H1 (cell line): ENCODE measurements at regions not wholly inside any gene's neighbourhood (a gene's known extent, or its start where the extent isn't known, plus 50 kb on each side); places are given as distances from the start of the nearest gene placed in this dataset.

Experiments
- BRCA1 ChIP-seq: IDR thresholded peaks from 2 replicates; pipeline ENCODE4 v1.6.1; 2012; ENCODE audit warnings: low read depth, low read length, improper control_type of control experiment
- EGR1 ChIP-seq: IDR thresholded peaks from 2 replicates; pipeline ENCODE4 v1.6.1; 2011; ENCODE audit warnings: low read depth, low read length, borderline replicate concordance
- HDAC2 ChIP-seq, 2 experiments: fragments of 300-600 bp in 1 of 2; sonication (generic) in 1 of 2; IDR thresholded peaks; 2 replicates each; pipeline ENCODE4 v1.6.1; 2011 to 2012; ENCODE audit warnings: low read depth in 2 of 2, low read length in 2 of 2, mild to moderate bottlenecking in 2 of 2, moderate library complexity in 2 of 2, borderline replicate concordance in 1 of 2, inconsistent platforms in 1 of 2
- KDM4A ChIP-seq: IDR thresholded peaks from one replicate; pipeline ENCODE4 v1.7.1; 2012; ENCODE audit warnings: low read depth, mild to moderate bottlenecking, moderate library complexity, low read length, inconsistent platforms; ENCODE audit not compliant: severe bottlenecking
- PHF8 ChIP-seq: fragments of 200-600 bp; sonication (generic); conservative IDR thresholded peaks from 2 replicates; pipeline ENCODE4 v1.7.1; 2012; ENCODE audit warnings: low read depth, mild to moderate bottlenecking, inconsistent platforms, low read length, moderate library complexity
- RBBP5 ChIP-seq: IDR thresholded peaks from 2 replicates; pipeline ENCODE4 v1.7.1; 2012; ENCODE audit warnings: low read depth, mild to moderate bottlenecking, inconsistent platforms, low read length, moderate library complexity, borderline replicate concordance
- RNF2 ChIP-seq: fragments of 200-900, 300-1000 bp; sonication (generic); IDR thresholded peaks from 2 replicates; pipeline ENCODE4 v1.7.1; 2016; ENCODE audit warnings: borderline replicate concordance, low read depth, mild to moderate bottlenecking, antibody characterized with exemption, low read length; ENCODE audit not compliant: poor library complexity, severe bottlenecking; ENCODE audit errors: missing control alignments
- SAP30 ChIP-seq: fragments of 300-600 bp; sonication (generic); IDR thresholded peaks from 2 replicates; pipeline ENCODE4 v1.7.1; 2012; ENCODE audit warnings: low read length, moderate library complexity, mild to moderate bottlenecking, inconsistent platforms; ENCODE audit not compliant: insufficient read depth, insufficient replicate concordance
- TCF12 ChIP-seq: IDR thresholded peaks from 2 replicates; pipeline ENCODE4 v1.6.1; 2011; ENCODE audit warnings: low read depth, mild to moderate bottlenecking, low read length
- TF ChIP-seq, protein P1 (sequence below): fragments of 300-600 bp; sonication (generic); IDR thresholded peaks from 2 replicates; pipeline ENCODE4 v1.7.1; 2012; ENCODE audit warnings: low read length, moderate library complexity, mild to moderate bottlenecking, inconsistent platforms; ENCODE audit not compliant: insufficient replicate concordance

DNA sequence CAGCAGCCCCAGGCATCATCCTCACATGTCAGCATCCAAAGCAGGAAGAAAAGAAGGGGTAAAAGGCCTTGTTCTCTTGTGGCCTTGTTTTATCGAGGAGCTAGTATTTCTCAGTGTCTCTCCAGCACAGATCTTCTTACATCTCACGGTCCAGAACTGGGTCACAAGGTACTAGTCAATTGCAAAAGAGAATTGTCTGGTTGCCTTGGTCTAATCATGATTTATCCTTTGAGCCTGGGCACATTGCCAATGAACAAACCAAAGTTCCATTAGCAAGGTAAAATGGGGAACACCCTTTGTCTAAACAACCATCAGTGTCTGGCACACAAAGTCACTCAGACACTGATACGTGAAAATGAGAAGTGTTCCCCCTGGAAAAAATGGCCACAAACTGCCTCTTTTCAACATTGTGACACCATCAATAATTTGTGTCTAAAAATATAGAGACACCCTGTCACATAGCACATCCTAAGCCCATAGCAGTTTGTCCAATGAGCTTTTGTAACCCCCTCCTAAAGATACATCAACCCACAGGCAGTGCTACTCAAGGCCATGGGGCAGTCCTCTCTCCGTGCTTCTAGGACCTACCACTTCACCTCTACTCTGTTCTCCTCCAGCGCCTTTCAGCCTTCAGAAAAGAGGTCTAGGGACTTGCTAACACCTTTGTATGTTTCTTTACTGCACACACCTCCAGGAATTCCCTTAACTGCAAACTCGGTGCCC, 534.4 kb downstream of the MID1IP1 start (continued):
- TF ChIP-seq, protein P1, sequence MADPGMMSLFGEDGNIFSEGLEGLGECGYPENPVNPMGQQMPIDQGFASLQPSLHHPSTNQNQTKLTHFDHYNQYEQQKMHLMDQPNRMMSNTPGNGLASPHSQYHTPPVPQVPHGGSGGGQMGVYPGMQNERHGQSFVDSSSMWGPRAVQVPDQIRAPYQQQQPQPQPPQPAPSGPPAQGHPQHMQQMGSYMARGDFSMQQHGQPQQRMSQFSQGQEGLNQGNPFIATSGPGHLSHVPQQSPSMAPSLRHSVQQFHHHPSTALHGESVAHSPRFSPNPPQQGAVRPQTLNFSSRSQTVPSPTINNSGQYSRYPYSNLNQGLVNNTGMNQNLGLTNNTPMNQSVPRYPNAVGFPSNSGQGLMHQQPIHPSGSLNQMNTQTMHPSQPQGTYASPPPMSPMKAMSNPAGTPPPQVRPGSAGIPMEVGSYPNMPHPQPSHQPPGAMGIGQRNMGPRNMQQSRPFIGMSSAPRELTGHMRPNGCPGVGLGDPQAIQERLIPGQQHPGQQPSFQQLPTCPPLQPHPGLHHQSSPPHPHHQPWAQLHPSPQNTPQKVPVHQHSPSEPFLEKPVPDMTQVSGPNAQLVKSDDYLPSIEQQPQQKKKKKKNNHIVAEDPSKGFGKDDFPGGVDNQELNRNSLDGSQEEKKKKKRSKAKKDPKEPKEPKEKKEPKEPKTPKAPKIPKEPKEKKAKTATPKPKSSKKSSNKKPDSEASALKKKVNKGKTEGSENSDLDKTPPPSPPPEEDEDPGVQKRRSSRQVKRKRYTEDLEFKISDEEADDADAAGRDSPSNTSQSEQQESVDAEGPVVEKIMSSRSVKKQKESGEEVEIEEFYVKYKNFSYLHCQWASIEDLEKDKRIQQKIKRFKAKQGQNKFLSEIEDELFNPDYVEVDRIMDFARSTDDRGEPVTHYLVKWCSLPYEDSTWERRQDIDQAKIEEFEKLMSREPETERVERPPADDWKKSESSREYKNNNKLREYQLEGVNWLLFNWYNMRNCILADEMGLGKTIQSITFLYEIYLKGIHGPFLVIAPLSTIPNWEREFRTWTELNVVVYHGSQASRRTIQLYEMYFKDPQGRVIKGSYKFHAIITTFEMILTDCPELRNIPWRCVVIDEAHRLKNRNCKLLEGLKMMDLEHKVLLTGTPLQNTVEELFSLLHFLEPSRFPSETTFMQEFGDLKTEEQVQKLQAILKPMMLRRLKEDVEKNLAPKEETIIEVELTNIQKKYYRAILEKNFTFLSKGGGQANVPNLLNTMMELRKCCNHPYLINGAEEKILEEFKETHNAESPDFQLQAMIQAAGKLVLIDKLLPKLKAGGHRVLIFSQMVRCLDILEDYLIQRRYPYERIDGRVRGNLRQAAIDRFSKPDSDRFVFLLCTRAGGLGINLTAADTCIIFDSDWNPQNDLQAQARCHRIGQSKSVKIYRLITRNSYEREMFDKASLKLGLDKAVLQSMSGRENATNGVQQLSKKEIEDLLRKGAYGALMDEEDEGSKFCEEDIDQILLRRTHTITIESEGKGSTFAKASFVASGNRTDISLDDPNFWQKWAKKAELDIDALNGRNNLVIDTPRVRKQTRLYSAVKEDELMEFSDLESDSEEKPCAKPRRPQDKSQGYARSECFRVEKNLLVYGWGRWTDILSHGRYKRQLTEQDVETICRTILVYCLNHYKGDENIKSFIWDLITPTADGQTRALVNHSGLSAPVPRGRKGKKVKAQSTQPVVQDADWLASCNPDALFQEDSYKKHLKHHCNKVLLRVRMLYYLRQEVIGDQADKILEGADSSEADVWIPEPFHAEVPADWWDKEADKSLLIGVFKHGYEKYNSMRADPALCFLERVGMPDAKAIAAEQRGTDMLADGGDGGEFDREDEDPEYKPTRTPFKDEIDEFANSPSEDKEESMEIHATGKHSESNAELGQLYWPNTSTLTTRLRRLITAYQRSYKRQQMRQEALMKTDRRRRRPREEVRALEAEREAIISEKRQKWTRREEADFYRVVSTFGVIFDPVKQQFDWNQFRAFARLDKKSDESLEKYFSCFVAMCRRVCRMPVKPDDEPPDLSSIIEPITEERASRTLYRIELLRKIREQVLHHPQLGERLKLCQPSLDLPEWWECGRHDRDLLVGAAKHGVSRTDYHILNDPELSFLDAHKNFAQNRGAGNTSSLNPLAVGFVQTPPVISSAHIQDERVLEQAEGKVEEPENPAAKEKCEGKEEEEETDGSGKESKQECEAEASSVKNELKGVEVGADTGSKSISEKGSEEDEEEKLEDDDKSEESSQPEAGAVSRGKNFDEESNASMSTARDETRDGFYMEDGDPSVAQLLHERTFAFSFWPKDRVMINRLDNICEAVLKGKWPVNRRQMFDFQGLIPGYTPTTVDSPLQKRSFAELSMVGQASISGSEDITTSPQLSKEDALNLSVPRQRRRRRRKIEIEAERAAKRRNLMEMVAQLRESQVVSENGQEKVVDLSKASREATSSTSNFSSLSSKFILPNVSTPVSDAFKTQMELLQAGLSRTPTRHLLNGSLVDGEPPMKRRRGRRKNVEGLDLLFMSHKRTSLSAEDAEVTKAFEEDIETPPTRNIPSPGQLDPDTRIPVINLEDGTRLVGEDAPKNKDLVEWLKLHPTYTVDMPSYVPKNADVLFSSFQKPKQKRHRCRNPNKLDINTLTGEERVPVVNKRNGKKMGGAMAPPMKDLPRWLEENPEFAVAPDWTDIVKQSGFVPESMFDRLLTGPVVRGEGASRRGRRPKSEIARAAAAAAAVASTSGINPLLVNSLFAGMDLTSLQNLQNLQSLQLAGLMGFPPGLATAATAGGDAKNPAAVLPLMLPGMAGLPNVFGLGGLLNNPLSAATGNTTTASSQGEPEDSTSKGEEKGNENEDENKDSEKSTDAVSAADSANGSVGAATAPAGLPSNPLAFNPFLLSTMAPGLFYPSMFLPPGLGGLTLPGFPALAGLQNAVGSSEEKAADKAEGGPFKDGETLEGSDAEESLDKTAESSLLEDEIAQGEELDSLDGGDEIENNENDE = no peak
- TF ChIP-seq BRCA1 = no peak
- TF ChIP-seq RBBP5 = no peak
- TF ChIP-seq KDM4A = no peak
- TF ChIP-seq TCF12 = no peak
- TF ChIP-seq RNF2 = no peak
- no peak for TF ChIP-seq EGR1
- TF ChIP-seq PHF8 = no peak
- TF ChIP-seq HDAC2 (IDR thresholded peaks at IDR 0.05; ENCODE audit: borderline replicate concordance in 1 of 2, low read depth in 2 of 2, low read length in 2 of 2) = no peak
- no peak for TF ChIP-seq SAP30
